CD1c-positive myeloid dendritic cell (primary cell): ENCODE measurements at regions not wholly inside any gene's neighbourhood (a gene's known extent, or its start where the extent isn't known, plus 50 kb on each side); places are given as distances from the start of the nearest gene placed in this dataset.
"Not testable (repeated sequence)": the region's sequence is repeated elsewhere in the genome, so short reads cannot be mapped to it uniquely, and the experiment has no call there.

Source experiments
- DNase-seq: peaks from one replicate; pipeline ENCODE4 v3.0.0-alpha.2; 2016; ENCODE audit errors: extremely low spot score

GRCh38 chr10:121132273-121132672, 281.1 kb downstream of the WDR11 start:
- DNase-seq: no peak

- DNase-seq: no peak
Measured at GRCh38 chr10:121133901-121134300, 282.7 kb downstream of the WDR11 start.

GRCh38 chr10:121134711-121135110, 283.5 kb downstream of the WDR11 start:
- no peak for DNase-seq

- no peak for DNase-seq
Measured at GRCh38 chr10:121135512-121135911, 284.4 kb downstream of the WDR11 start.

- DNase-seq: no peak
Measured at GRCh38 chr10:121137533-121137932, 286.4 kb downstream of the WDR11 start.

GRCh38 chr10:121138112-121138860, 287.1 kb downstream of the WDR11 start:
- DNase-seq: no peak

GRCh38 chr10:121138918-121139317, 287.8 kb downstream of the WDR11 start:
- DNase-seq: no peak

- not testable (repeated sequence) for DNase-seq
Measured at GRCh38 chr10:121145802-121146395, 294.7 kb downstream of the WDR11 start.

GRCh38 chr10:121148921-121149320, 297.8 kb downstream of the WDR11 start:
- DNase-seq: no peak

GRCh38 chr10:121152033-121152432, 300.9 kb downstream of the WDR11 start:
- DNase-seq: no peak

GRCh38 chr10:121152935-121153334, 301.8 kb downstream of the WDR11 start:
- no peak for DNase-seq

GRCh38 chr10:121154310-121154709, 303.1 kb downstream of the WDR11 start:
- DNase-seq: no peak

GRCh38 chr10:121154846-121155245, 303.7 kb downstream of the WDR11 start:
- peak; percentile 29 for DNase-seq

GRCh38 chr10:121155742-121156474, 304.7 kb downstream of the WDR11 start:
- DNase-seq: no peak

- peak; percentile 89 for DNase-seq
Measured at GRCh38 chr10:121157998-121158397, 306.8 kb downstream of the WDR11 start.

- DNase-seq: no peak
Measured at GRCh38 chr10:121158988-121159579, 307.9 kb downstream of the WDR11 start.

GRCh38 chr10:121159670-121160069, 308.5 kb downstream of the WDR11 start:
- DNase-seq: no peak

- no peak for DNase-seq
Measured at GRCh38 chr10:121165276-121165675, 314.1 kb downstream of the WDR11 start.

GRCh38 chr10:121167534-121168243, 316.5 kb downstream of the WDR11 start:
- DNase-seq: no peak

GRCh38 chr10:121168545-121169216, 317.5 kb downstream of the WDR11 start:
- no peak for DNase-seq

- no peak for DNase-seq
Measured at GRCh38 chr10:121169406-121169805, 318.2 kb downstream of the WDR11 start.
